ENCODE measurements at regions not wholly inside any gene's neighbourhood (a gene's known extent, or its start where the extent isn't known, plus 50 kb on each side); places are given as distances from the start of the nearest gene placed in this dataset.
A peak's percentile ranks its signal among the peaks of the same experiment; 100 is the strongest.

DNA sequence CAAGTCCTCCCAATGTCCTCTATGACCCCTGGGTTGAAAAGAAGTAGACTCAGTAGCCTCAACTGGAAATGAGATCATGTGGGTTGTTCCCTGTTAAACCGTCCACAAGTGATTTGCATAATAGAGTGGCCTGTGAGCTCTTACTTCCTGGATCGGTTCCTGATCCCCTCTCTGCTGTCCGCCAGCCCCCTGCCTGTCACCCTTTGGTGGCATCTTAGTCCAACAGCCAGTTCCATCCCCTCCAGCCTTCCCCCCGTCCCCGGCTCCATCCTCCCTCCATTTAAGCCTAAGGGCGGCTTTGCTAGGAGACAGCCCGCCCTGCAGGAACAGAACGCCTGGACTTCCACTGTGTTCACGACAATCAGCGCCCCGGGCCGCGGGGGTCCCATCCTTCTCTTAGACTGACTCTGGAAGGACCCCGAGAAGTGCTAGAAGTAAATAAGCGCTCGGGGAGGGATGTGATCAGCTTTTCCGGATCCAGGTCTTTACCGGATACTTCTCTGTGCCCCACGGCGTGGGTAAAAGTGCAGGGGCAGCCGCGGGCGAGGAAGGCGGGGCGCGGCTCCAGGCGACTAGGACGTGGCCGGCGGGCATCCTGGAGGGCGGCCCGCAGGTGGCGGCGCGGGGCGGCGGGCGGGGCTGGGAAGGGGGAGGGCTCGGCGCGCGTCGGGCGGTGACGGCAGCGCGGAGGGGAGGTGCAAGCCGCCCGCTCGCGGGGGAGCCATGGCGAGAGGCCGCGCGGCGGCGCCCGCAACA, 51.2 kb upstream of the ULK4 start:
- DNase-seq (ENCODE audit: low read depth), result peak; percentile 69

DNA sequence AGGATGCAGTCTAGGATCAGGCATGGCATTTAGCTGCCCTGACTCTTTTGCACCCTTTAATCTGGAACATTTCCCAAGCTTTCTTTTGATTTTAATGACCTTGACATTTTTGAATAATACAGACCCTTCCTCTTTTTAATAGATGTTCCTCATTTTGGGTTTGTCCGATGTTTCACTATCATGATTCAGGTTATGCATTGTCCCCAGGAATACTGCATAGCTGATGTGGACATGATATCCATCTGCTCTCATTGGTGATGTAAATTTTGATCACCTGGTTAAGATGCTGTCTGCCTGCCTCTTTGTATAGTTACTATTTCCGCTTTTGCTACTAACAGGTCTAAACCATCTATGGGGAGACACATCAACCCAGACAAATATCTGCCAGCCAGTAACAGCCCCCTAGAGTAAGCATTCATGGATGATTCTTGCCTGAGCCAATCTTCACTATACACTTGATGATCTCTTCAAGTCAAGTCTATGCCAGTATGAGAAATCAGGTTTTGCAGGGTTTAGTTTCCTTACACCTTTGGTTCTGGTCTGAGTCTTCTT, 50.6 kb upstream of the ULK4 start:
- DNase-seq (ENCODE audit: low read depth), result no peak

All from stimulated activated CD8-positive, alpha-beta memory T cell treated with anti-CD3 and anti-CD28 coated beads, Interleukin-4, amount 100 ng/mL, for 24 hours (primary cell).